Parathyroid adenoma (tissue), 2 donors: ENCODE measurements at regions not wholly inside any gene's neighbourhood (a gene's known extent, or its start where the extent isn't known, plus 50 kb on each side); places are given as distances from the start of the nearest gene placed in this dataset.

Experiments used
- H2AFZ ChIP-seq: fragments of 300-600 bp; sonication (generic); one replicate; pipeline ENCODE4 v1.7.0; 2017; ENCODE audit warnings: antibody characterized with exemption, mild to moderate bottlenecking
- H3K27ac ChIP-seq: fragments of 300-600 bp; sonication (generic); one replicate; pipeline ENCODE4 v1.7.0; 2017
- H3K27me3 ChIP-seq: fragments of 300-600 bp; sonication (generic); one replicate; pipeline ENCODE4 v1.7.0; 2017; ENCODE audit warnings: low read length; ENCODE audit not compliant: control insufficient read depth, insufficient read depth
- H3K36me3 ChIP-seq: fragments of 300-600 bp; sonication (generic); one replicate; pipeline ENCODE4 v1.7.0; 2017; ENCODE audit warnings: low read length; ENCODE audit not compliant: control insufficient read depth, insufficient read depth
- H3K4me1 ChIP-seq: fragments of 300-600 bp; sonication (generic); one replicate; pipeline ENCODE4 v1.7.0; 2017; ENCODE audit warnings: control low read depth
- H3K4me2 ChIP-seq: fragments of 300-600 bp; sonication (generic); one replicate; pipeline ENCODE4 v1.7.0; 2017; ENCODE audit warnings: low read length
- H3K4me3 ChIP-seq: fragments of 300-600 bp; sonication (generic); one replicate; pipeline ENCODE4 v1.7.0; 2017; ENCODE audit warnings: low read depth, low read length
- H3K79me2 ChIP-seq: fragments of 300-600 bp; sonication (generic); one replicate; pipeline ENCODE4 v1.7.0; 2017; ENCODE audit warnings: control low read depth
- H3K9ac ChIP-seq: fragments of 300-600 bp; sonication (generic); one replicate; pipeline ENCODE4 v1.7.0; 2017; ENCODE audit warnings: mild to moderate bottlenecking
- H3K9me3 ChIP-seq: fragments of 300-600 bp; sonication (generic); one replicate; pipeline ENCODE4 v1.7.0; 2017; ENCODE audit warnings: low read length; ENCODE audit not compliant: control insufficient read depth
- TF ChIP-seq, protein P1 (sequence below): fragments of 300-600 bp; sonication (generic); IDR thresholded peaks from one replicate; pipeline ENCODE4 v1.7.0; 2017; ENCODE audit warnings: antibody characterized with exemption, mild to moderate bottlenecking
- donor health status: primary hyperparathyroidism.

- Histone ChIP-seq H3K27me3 (no peaks in the 10 kb centered on the region), H3K4me2 (no peak overlapping the region), H3K4me3 (no peak overlapping the region), H3K9me3 (no peaks in the 10 kb centered on the region), H3K4me1 (no peaks in the 10 kb centered on the region), H3K79me2 (no peaks in the 10 kb centered on the region), H3K9ac (no peak overlapping the region), H3K27ac (no peak overlapping the region), H3K36me3 (no peaks in the 10 kb centered on the region), H2AFZ (no peak overlapping the region)
- TF ChIP-seq, protein P1, sequence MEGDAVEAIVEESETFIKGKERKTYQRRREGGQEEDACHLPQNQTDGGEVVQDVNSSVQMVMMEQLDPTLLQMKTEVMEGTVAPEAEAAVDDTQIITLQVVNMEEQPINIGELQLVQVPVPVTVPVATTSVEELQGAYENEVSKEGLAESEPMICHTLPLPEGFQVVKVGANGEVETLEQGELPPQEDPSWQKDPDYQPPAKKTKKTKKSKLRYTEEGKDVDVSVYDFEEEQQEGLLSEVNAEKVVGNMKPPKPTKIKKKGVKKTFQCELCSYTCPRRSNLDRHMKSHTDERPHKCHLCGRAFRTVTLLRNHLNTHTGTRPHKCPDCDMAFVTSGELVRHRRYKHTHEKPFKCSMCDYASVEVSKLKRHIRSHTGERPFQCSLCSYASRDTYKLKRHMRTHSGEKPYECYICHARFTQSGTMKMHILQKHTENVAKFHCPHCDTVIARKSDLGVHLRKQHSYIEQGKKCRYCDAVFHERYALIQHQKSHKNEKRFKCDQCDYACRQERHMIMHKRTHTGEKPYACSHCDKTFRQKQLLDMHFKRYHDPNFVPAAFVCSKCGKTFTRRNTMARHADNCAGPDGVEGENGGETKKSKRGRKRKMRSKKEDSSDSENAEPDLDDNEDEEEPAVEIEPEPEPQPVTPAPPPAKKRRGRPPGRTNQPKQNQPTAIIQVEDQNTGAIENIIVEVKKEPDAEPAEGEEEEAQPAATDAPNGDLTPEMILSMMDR, result no peak
Measured at GRCh38 chr1:164228928-164229327, 330.1 kb upstream of the PBX1 start.

DNA sequence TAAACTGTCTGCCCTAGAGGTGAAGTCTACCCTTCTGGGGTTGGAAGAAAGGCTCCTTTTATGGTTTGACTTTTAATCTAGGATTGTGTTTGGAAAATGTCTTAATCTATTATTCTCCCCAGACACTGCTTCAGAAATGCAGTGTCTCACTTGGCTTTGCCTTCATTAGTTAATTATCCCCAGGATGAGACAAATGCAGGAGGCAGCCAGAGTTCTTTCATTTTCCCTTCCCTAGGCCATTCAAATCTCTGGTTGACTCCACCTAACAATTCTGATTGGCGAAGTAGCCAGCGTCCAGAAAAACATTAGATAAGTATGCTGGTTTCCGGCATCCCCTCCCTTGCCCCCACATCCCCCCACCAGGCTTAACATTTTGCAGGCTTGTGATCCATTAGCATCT lies 325.8 kb upstream of the PBX1 start:
- Histone ChIP-seq H3K9ac (no peak overlapping the region), H3K36me3 (no peaks in the 10 kb centered on the region), H3K9me3 (no peaks in the 10 kb centered on the region), H3K4me3 (no peak overlapping the region), H3K27ac (no peak overlapping the region), H3K4me1 (no peaks in the 10 kb centered on the region), H3K27me3 (no peaks in the 10 kb centered on the region), H2AFZ (no peak overlapping the region), H3K4me2 (no peak overlapping the region), H3K79me2 (no peaks in the 10 kb centered on the region)
- TF ChIP-seq, protein P1, result no peak

GRCh38 chr1:164240081-164240480 lies 318.9 kb upstream of the PBX1 start:
- H3K27ac ChIP-seq, result no peak overlapping the region
- H3K4me1 ChIP-seq, result no peaks in the 10 kb centered on the region
- H3K27me3 ChIP-seq, result no peaks in the 10 kb centered on the region
- H2AFZ ChIP-seq, result no peak overlapping the region
- H3K9ac ChIP-seq, result no peak overlapping the region
- no peak overlapping the region for H3K4me3 ChIP-seq
- H3K4me2 ChIP-seq, result no peak overlapping the region
- no peaks in the 10 kb centered on the region for H3K9me3 ChIP-seq
- TF ChIP-seq, protein P1, result no peak
- H3K79me2 ChIP-seq, result no peaks in the 10 kb centered on the region
- no peaks in the 10 kb centered on the region for H3K36me3 ChIP-seq

DNA sequence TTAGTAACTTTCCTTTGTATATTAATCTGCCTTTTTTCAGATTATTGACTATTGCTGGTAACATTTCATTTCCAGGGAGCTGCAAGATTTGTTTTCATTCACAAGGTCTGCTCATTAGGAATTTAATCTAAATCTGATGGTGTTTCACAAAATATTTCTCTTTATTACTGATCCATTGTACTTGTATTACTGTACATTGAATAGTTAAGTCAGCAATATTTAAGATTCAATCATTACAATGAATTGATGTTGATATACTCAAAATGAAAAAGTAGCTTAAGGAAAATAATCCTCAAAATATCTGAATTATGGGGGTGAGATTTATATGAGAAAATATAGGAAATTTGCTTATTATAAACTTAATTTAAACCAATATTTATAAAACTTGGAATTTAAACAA lies 308.6 kb upstream of the PBX1 start:
- TF ChIP-seq, protein P1, result no peak
- H2AFZ ChIP-seq, result no peak overlapping the region
- H3K9me3 ChIP-seq, result no peaks in the 10 kb centered on the region
- H3K79me2 ChIP-seq, result no peaks in the 10 kb centered on the region
- H3K4me1 ChIP-seq, result no peaks in the 10 kb centered on the region
- no peak overlapping the region for H3K4me2 ChIP-seq
- H3K27me3 ChIP-seq, result no peaks in the 10 kb centered on the region
- H3K27ac ChIP-seq, result no peak overlapping the region
- no peak overlapping the region for H3K4me3 ChIP-seq
- no peak overlapping the region for H3K9ac ChIP-seq
- H3K36me3 ChIP-seq, result no peaks in the 10 kb centered on the region

DNA sequence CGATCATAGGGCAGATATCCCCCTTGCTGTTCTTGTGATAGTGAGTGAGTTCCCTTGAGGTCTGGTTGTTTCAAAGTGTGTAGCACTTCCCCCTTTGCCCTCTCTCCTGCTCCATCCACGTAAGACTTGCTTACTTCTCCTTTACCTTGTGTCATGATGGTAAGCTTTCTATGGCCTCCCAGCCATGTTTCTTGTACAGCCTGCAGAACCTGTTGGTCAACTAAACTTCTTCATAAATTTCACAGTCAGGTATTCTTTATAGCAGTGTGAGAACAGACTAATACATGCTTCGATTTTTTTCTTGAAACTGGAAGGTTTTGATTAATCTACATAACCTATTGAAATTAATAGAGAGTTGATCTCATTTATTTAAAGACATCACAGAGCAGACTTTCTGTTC lies 302.5 kb upstream of the PBX1 start:
- H3K4me1 ChIP-seq, result no peaks in the 10 kb centered on the region
- TF ChIP-seq, protein P1, result no peak
- no peak overlapping the region for H3K4me2 ChIP-seq

More for the DNA sequence above, 302.5 kb upstream of the PBX1 start:
- Histone ChIP-seq H3K27ac (no peak overlapping the region), H3K9ac (no peak overlapping the region), H3K27me3 (no peaks in the 10 kb centered on the region), H3K4me3 (no peak overlapping the region), H2AFZ (no peak overlapping the region), H3K36me3 (no peaks in the 10 kb centered on the region), H3K79me2 (no peaks in the 10 kb centered on the region), H3K9me3 (no peaks in the 10 kb centered on the region)
